H1 (cell line): ENCODE measurements at regions not wholly inside any gene's neighbourhood (a gene's known extent, or its start where the extent isn't known, plus 50 kb on each side); places are given as distances from the start of the nearest gene placed in this dataset.

Experiments used
- CTCF ChIA-PET: fragments of 300-600 bp; sonication (Branson Sonifier 250); formaldehyde crosslinking; loops from one replicate; lab custom pipeline; 2021; ENCODE audit not compliant: partially characterized antibody; lab: Charles Lee
- POLR2A ChIA-PET: fragments of 300-600 bp; sonication (Branson Sonifier 250); formaldehyde crosslinking; loops from one replicate; lab custom pipeline; 2021; ENCODE audit warnings: inconsistent platforms; ENCODE audit not compliant: partially characterized antibody; lab: Charles Lee
- DNase-seq, 2 experiments: peaks; one replicate each; pipeline versions ENCODE4 v3.0.0 to v3.0.0-alpha.2; 2010 to 2022; ENCODE audit warnings: low spot score in 2 of 2, low read depth in 1 of 2, mixed read lengths in 1 of 2
- FAIRE-seq: peaks from 2 replicates; lab custom pipeline; 2011; peaks lifted over from hg19 to GRCh38; lab: Jason Lieb, UNC
- H2AFZ ChIP-seq: 2 replicates; pipeline ENCODE4 v1.8.1; 2012; ENCODE audit warnings: low read length, inconsistent platforms
- H2AK5ac ChIP-seq: 2 replicates; pipeline ENCODE4 v1.6.1; 2013; ENCODE audit warnings: low read depth, low read length
- H2BK120ac ChIP-seq: replicated peaks from 2 replicates; pipeline ENCODE3; 2013; ENCODE audit warnings: low read depth, low read length, inconsistent platforms
- H2BK12ac ChIP-seq: 2 replicates; pipeline ENCODE4 v1.6.1; 2013; ENCODE audit warnings: low read depth, low read length
- H2BK15ac ChIP-seq: 2 replicates; pipeline ENCODE4 v1.6.1; 2013; ENCODE audit warnings: low read length
- H2BK20ac ChIP-seq: 2 replicates; pipeline ENCODE4 v1.6.1; 2013; ENCODE audit warnings: low read length
- H2BK5ac ChIP-seq: 2 replicates; pipeline ENCODE4 v1.6.1; 2013; ENCODE audit warnings: low read depth, low read length
- H3K14ac ChIP-seq: 2 replicates; pipeline ENCODE4 v1.6.1; 2013; ENCODE audit warnings: inconsistent platforms; ENCODE audit not compliant: insufficient read length
- H3K18ac ChIP-seq: 2 replicates; pipeline ENCODE4 v1.6.1; 2013; ENCODE audit warnings: low read length; ENCODE audit errors: extremely low read depth
- H3K23ac ChIP-seq: 2 replicates; pipeline ENCODE4 v1.6.1; 2013; ENCODE audit warnings: inconsistent platforms; ENCODE audit not compliant: insufficient read length
- H3K23me2 ChIP-seq: 2 replicates; pipeline ENCODE4 v1.6.1; 2013; ENCODE audit warnings: low read depth, low read length
- H3K27ac ChIP-seq: 2 replicates; pipeline ENCODE4 v1.6.1; 2011; ENCODE audit warnings: low read depth, low read length, inconsistent platforms
- H3K27me3 ChIP-seq, 4 experiments: replicated peaks in 1 of 4; 1 replicate in 1 of 4; 2 replicates in 3 of 4; pipeline versions ENCODE4 v1.6.1 to v1.8.1; 2011 to 2013; ENCODE audit warnings: low read length in 3 of 4, mild to moderate bottlenecking in 3 of 4, inconsistent platforms in 2 of 4, mixed read lengths in 2 of 4, moderate library complexity in 1 of 4; ENCODE audit not compliant: control insufficient read depth in 3 of 4, insufficient read depth in 3 of 4; ENCODE audit errors: extremely low read depth in 1 of 4
- H3K36me3 ChIP-seq, 4 experiments: 2 replicates each; pipeline versions ENCODE4 v1.6.1 to v1.8.1; 2011 to 2013; ENCODE audit warnings: mild to moderate bottlenecking in 4 of 4, low read length in 3 of 4, moderate library complexity in 2 of 4, control low read depth in 1 of 4, inconsistent platforms in 1 of 4; ENCODE audit not compliant: insufficient read depth in 4 of 4, control insufficient read depth in 2 of 4
- H3K4ac ChIP-seq: replicated peaks from 2 replicates; pipeline ENCODE3; 2013; ENCODE audit warnings: low read length, low read depth, mixed read lengths, inconsistent platforms; ENCODE audit not compliant: insufficient read length
- H3K4me1 ChIP-seq, 4 experiments: replicated peaks in 1 of 4; 1 replicate in 1 of 4; 2 replicates in 3 of 4; pipeline versions ENCODE4 v1.6.1 to v1.8.1; 2011 to 2013; ENCODE audit warnings: low read length in 3 of 4, inconsistent platforms in 2 of 4, mixed read lengths in 1 of 4; ENCODE audit not compliant: insufficient read depth in 4 of 4, control insufficient read depth in 3 of 4
- H3K4me2 ChIP-seq, 2 experiments: 2 replicates each; pipeline versions ENCODE4 v1.6.1 to v1.8.1; 2011 to 2013; ENCODE audit warnings: low read depth in 2 of 2, low read length in 2 of 2, control low read depth in 1 of 2, inconsistent platforms in 1 of 2, mild to moderate bottlenecking in 1 of 2; ENCODE audit not compliant: insufficient read depth in 1 of 2
- H3K4me3 ChIP-seq, 4 experiments: fragments of 200-600, 300-600 bp in 1 of 4; sonication (generic), shearing (Covaris generic), sonication (Bioruptor Twin) in 1 of 4; 2 replicates each; pipeline versions ENCODE4 v1.5.1 to v1.8.1; 2011 to 2016; ENCODE audit warnings: low read length in 4 of 4, low read depth in 3 of 4, control low read depth in 2 of 4, inconsistent platforms in 2 of 4, mild to moderate bottlenecking in 2 of 4, mixed read lengths in 1 of 4, moderate library complexity in 1 of 4; ENCODE audit not compliant: insufficient read depth in 2 of 4; ENCODE audit errors: extremely low read depth in 1 of 4
- H3K56ac ChIP-seq: replicated peaks from 2 replicates; pipeline ENCODE3; 2013; ENCODE audit warnings: low read depth, mild to moderate bottlenecking, mixed read lengths, low read length, inconsistent platforms; ENCODE audit not compliant: insufficient read length
- H3K79me1 ChIP-seq: 2 replicates; pipeline ENCODE4 v1.6.1; 2013; ENCODE audit warnings: low read depth, low read length, control low read depth
- H3K79me2 ChIP-seq, 2 experiments: 2 replicates each; pipeline versions ENCODE4 v1.6.1 to v1.8.1; 2012 to 2013; ENCODE audit warnings: low read length in 2 of 2, mild to moderate bottlenecking in 2 of 2, inconsistent platforms in 1 of 2; ENCODE audit not compliant: insufficient read depth in 2 of 2, control insufficient read depth in 1 of 2
- H3K9ac ChIP-seq, 4 experiments: replicated peaks in 1 of 4; 1 replicate in 1 of 4; 2 replicates in 3 of 4; pipeline versions ENCODE4 v1.6.1 to v1.8.1; 2011 to 2013; ENCODE audit warnings: low read depth in 3 of 4, low read length in 3 of 4, control low read depth in 2 of 4, mild to moderate bottlenecking in 2 of 4, moderate library complexity in 2 of 4, inconsistent platforms in 1 of 4; ENCODE audit errors: extremely low read depth in 1 of 4
- H3K9me3 ChIP-seq, 2 experiments: 2 replicates each; pipeline versions ENCODE4 v1.6.1 to v1.8.1; 2012 to 2013; ENCODE audit warnings: mild to moderate bottlenecking in 2 of 2, moderate library complexity in 2 of 2, control low read depth in 1 of 2, inconsistent platforms in 1 of 2, low read depth in 1 of 2, low read length in 1 of 2, mixed read lengths in 1 of 2; ENCODE audit not compliant: insufficient read depth in 2 of 2
- H4K20me1 ChIP-seq, 2 experiments: replicated peaks in 1 of 2; 2 replicates each; pipeline versions ENCODE3 to v1.8.1; 2011 to 2013; ENCODE audit warnings: inconsistent platforms in 2 of 2, low read length in 2 of 2, mild to moderate bottlenecking in 1 of 2; ENCODE audit not compliant: insufficient read depth in 2 of 2, control insufficient read depth in 1 of 2
- H4K5ac ChIP-seq: 2 replicates; pipeline ENCODE4 v1.6.1; 2013; ENCODE audit warnings: low read length, low read depth, mixed read lengths, inconsistent platforms; ENCODE audit not compliant: insufficient read length
- H4K8ac ChIP-seq: 2 replicates; pipeline ENCODE4 v1.8.0; 2013; ENCODE audit warnings: mild to moderate bottlenecking, moderate library complexity, low read length, inconsistent platforms; ENCODE audit not compliant: insufficient read depth; ENCODE audit errors: extremely low read depth
- H4K91ac ChIP-seq: replicated peaks from 2 replicates; pipeline ENCODE3; 2013; ENCODE audit warnings: low read length, mixed read lengths, inconsistent platforms; ENCODE audit not compliant: insufficient read length
- KDM4A ChIP-seq: IDR thresholded peaks from one replicate; pipeline ENCODE4 v1.7.1; 2012; ENCODE audit warnings: low read depth, mild to moderate bottlenecking, moderate library complexity, low read length, inconsistent platforms; ENCODE audit not compliant: severe bottlenecking
- RBBP5 ChIP-seq: IDR thresholded peaks from 2 replicates; pipeline ENCODE4 v1.7.1; 2012; ENCODE audit warnings: low read depth, mild to moderate bottlenecking, inconsistent platforms, low read length, moderate library complexity, borderline replicate concordance
- SUZ12 ChIP-seq: fragments of 200-600 bp; sonication (generic); IDR thresholded peaks from 2 replicates; pipeline ENCODE4 v1.6.1; 2012; ENCODE audit warnings: mild to moderate bottlenecking, inconsistent platforms, low read length, moderate library complexity, mixed read lengths
- WGBS, 2 experiments: shearing (Covaris generic) in 1 of 2; methylation state at CpG; one replicate each; pipeline versions ENCODE4 v1.1.6 to v1.1.7; 2013 to 2015; ENCODE audit warnings: low lambda C conversion rate in 2 of 2, mixed read lengths in 2 of 2, inconsistent platforms in 1 of 2, low coverage in 1 of 2, missing lambda C conversion rate in 1 of 2; ENCODE audit not compliant: insufficient replicate concordance in 2 of 2, insufficient coverage in 1 of 2, insufficient read length in 1 of 2; ENCODE audit errors: extremely low coverage in 1 of 2, missing lambda C conversion rate in 1 of 2; 5-methylcytosine and 5-hydroxymethylcytosine counted together
- TF ChIP-seq, protein P1 (sequence below): IDR thresholded peaks from 2 replicates; pipeline ENCODE4 v1.6.1; 2011; ENCODE audit warnings: low read length, improper control_type of control experiment

DNA sequence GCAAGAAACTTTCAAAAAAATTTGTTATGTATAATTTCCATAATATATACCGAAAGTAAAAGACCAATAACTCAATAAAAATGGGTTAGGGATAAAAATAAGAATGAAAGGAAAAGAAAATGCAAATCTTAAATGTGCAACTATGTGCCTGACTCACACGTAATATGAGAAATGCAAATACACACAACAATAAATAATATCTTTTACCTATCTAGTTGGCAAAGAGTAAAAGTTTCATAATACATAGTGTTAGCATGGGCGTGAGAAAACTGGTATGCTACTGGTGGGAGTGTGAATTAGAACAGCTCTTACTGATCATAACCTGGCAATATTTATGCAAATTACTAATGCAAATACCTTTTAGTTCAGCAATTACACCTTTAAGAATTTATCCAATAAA is 438.5 kb upstream of the CITED2 start:
- FAIRE-seq = no peak
- Histone ChIP-seq H2BK5ac (no peak overlapping the region), H3K56ac (no peak overlapping the region), H3K23me2 (no peaks in the 10 kb centered on the region), H3K4me3 (no peak overlapping the region), H2AFZ (no peak overlapping the region), H3K14ac (no peak overlapping the region), H2AK5ac (no peak overlapping the region), H2BK12ac (no peak overlapping the region), H2BK20ac (no peak overlapping the region), H3K27me3 (no peaks in the 10 kb centered on the region), H3K27ac (no peak overlapping the region), H3K4ac (no peak overlapping the region), H3K36me3 (no peaks in the 10 kb centered on the region), H4K8ac (no peak overlapping the region), H2BK120ac (no peak overlapping the region), H4K5ac (no peak overlapping the region), H3K79me1 (no peaks in the 10 kb centered on the region), H2BK15ac (no peak overlapping the region), H3K4me1 (no peaks in the 10 kb centered on the region), H3K79me2 (no peaks in the 10 kb centered on the region), H4K20me1 (no peaks in the 10 kb centered on the region), H3K18ac (no peak overlapping the region), H3K9ac (no peak overlapping the region), H4K91ac (no peak overlapping the region), H3K23ac (no peak overlapping the region), H3K9me3 (no peaks in the 10 kb centered on the region), H3K4me2 (no peak overlapping the region)
- 88% methylated on average over 3 of the region's 3 CpGs; no CpG with 5 or more reads in 1 of the 2 experiments for WGBS, 2 experiments
- DNase-seq = no peak
- ChIA-PET POLR2A (no interaction called here), CTCF (no interaction called here)
- TF ChIP-seq RBBP5 = no peak
- TF ChIP-seq, protein P1, sequence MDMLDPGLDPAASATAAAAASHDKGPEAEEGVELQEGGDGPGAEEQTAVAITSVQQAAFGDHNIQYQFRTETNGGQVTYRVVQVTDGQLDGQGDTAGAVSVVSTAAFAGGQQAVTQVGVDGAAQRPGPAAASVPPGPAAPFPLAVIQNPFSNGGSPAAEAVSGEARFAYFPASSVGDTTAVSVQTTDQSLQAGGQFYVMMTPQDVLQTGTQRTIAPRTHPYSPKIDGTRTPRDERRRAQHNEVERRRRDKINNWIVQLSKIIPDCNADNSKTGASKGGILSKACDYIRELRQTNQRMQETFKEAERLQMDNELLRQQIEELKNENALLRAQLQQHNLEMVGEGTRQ = no peak
- no peak for TF ChIP-seq KDM4A
- no peak for TF ChIP-seq SUZ12
